ENCODE measurements at regions not wholly inside any gene's neighbourhood (a gene's known extent, or its start where the extent isn't known, plus 50 kb on each side); places are given as distances from the start of the nearest gene placed in this dataset.
"Not testable (repeated sequence)": the region's sequence is repeated elsewhere in the genome, so short reads cannot be mapped to it uniquely, and the experiment has no call there.

- H3K4me3 ChIP-seq (ENCODE audit: low read depth, low read length, poor library complexity, severe bottlenecking) = no peak overlapping the region
- CTCF ChIA-PET (ENCODE audit: unreplicated experiment) = no interaction called here
- no peak overlapping the region for H3K27ac ChIP-seq (ENCODE audit: low read depth, low read length, poor library complexity, severe bottlenecking)
- H3K9me2 ChIP-seq (ENCODE audit: insufficient read depth, low read length) = no peaks in the 10 kb centered on the region
- TF ChIP-seq EZH2phosphoT487 (IDR thresholded peaks at IDR 0.05; ENCODE audit: borderline replicate concordance, low read depth, low read length) (no peak), CTCF (conservative IDR thresholded peaks at IDR 0.05; ENCODE audit: low read length) (no peak)
- no peaks in the 10 kb centered on the region for H3K9me3 ChIP-seq (ENCODE audit: low read length)
- intact Hi-C loops (cut with micrococcal nuclease; ENCODE audit: unreplicated experiment) = no loop called here
- H4K20me1 ChIP-seq (ENCODE audit: insufficient read depth, low read length) = no peaks in the 10 kb centered on the region
- no peaks in the 10 kb centered on the region for H3K4me1 ChIP-seq (ENCODE audit: insufficient read depth, low read length, poor library complexity, severe bottlenecking)
- H3K4me2 ChIP-seq (ENCODE audit: low read length) = no peak overlapping the region
- no TSS peak for BruUV-seq (replicated peaks)
- no peaks in the 10 kb centered on the region for H3K79me2 ChIP-seq (ENCODE audit: insufficient read depth, low read depth, low read length)
- POLR2A ChIA-PET = no interaction called here
- DNase-seq (ENCODE audit: low spot score) = no peak
- H2AFZ ChIP-seq (ENCODE audit: low read length) = no peak overlapping the region
- no peaks in the 10 kb centered on the region for H3K36me3 ChIP-seq (ENCODE audit: insufficient read depth, low read length)
Observed at GRCh38 chr13:100788540-100788939, 113.9 kb upstream of the TMTC4 start.

GRCh38 chr13:100787899-100788298, 113.3 kb upstream of the TMTC4 start:
- Histone ChIP-seq H3K79me2 (ENCODE audit: insufficient read depth, low read depth, low read length) (no peaks in the 10 kb centered on the region), H3K9me2 (ENCODE audit: insufficient read depth, low read length) (no peaks in the 10 kb centered on the region), H4K20me1 (ENCODE audit: insufficient read depth, low read length) (no peaks in the 10 kb centered on the region), H3K36me3 (ENCODE audit: insufficient read depth, low read length) (no peaks in the 10 kb centered on the region), H2AFZ (ENCODE audit: low read length) (no peak overlapping the region), H3K4me2 (ENCODE audit: low read length) (no peak overlapping the region), H3K9me3 (ENCODE audit: low read length) (no peaks in the 10 kb centered on the region), H3K4me3 (ENCODE audit: low read depth, low read length, poor library complexity, severe bottlenecking) (no peak overlapping the region), H3K27ac (ENCODE audit: low read depth, low read length, poor library complexity, severe bottlenecking) (no peak overlapping the region), H3K4me1 (ENCODE audit: insufficient read depth, low read length, poor library complexity, severe bottlenecking) (no peaks in the 10 kb centered on the region)
- DNase-seq (ENCODE audit: low spot score) = no peak
- ChIA-PET POLR2A (no interaction called here), CTCF (ENCODE audit: unreplicated experiment) (no interaction called here)
- intact Hi-C loops (cut with micrococcal nuclease; ENCODE audit: unreplicated experiment) = no loop called here
- BruUV-seq (replicated peaks) = no TSS peak
- no peak for TF ChIP-seq EZH2phosphoT487 (IDR thresholded peaks at IDR 0.05; ENCODE audit: borderline replicate concordance, low read depth, low read length)
- no peak for TF ChIP-seq CTCF (conservative IDR thresholded peaks at IDR 0.05; ENCODE audit: low read length)

GRCh38 chr13:100776686-100777085, 102.1 kb upstream of the TMTC4 start:
- DNase-seq (ENCODE audit: low spot score); H3K79me2 ChIP-seq (ENCODE audit: insufficient read depth, low read depth, low read length); H3K9me2 ChIP-seq (ENCODE audit: insufficient read depth, low read length); H3K36me3 ChIP-seq (ENCODE audit: insufficient read depth, low read length); H2AFZ ChIP-seq (ENCODE audit: low read length); H3K4me1 ChIP-seq (ENCODE audit: insufficient read depth, low read length, poor library complexity, severe bottlenecking); H3K4me2 ChIP-seq (ENCODE audit: low read length); CTCF ChIA-PET (ENCODE audit: unreplicated experiment); intact Hi-C loops (cut with micrococcal nuclease; ENCODE audit: unreplicated experiment); POLR2A ChIA-PET; BruUV-seq (replicated peaks); H3K9me3 ChIP-seq (ENCODE audit: low read length); H4K20me1 ChIP-seq (ENCODE audit: insufficient read depth, low read length); H3K27ac ChIP-seq (ENCODE audit: low read depth, low read length, poor library complexity, severe bottlenecking); H3K4me3 ChIP-seq (ENCODE audit: low read depth, low read length, poor library complexity, severe bottlenecking): not testable (repeated sequence)

Measured in OCI-LY7 (cell line).